Transverse colon (tissue), 3 donors: ENCODE measurements at regions not wholly inside any gene's neighbourhood (a gene's known extent, or its start where the extent isn't known, plus 50 kb on each side); places are given as distances from the start of the nearest gene placed in this dataset.

Experiments
- POLR2A ChIP-seq: fragments of 450-650 bp; IDR thresholded peaks from one replicate; pipeline ENCODE4 v1.6.1; 2016; ENCODE audit warnings: antibody characterized with exemption, mild to moderate bottlenecking, moderate library complexity
- TF ChIP-seq, protein P1 (sequence below), 5 experiments: fragments of 200-600 bp in 3 of 5; fragments of 450-650 bp in 2 of 5; sonication (generic) in 3 of 5; IDR thresholded peaks; 1 replicate in 2 of 5; 2 replicates in 3 of 5; pipeline ENCODE4 v1.5.1; 2016 to 2017; ENCODE audit warnings: antibody characterized with exemption in 5 of 5, inconsistent platforms in 3 of 5, mild to moderate bottlenecking in 2 of 5, moderate library complexity in 1 of 5

DNA sequence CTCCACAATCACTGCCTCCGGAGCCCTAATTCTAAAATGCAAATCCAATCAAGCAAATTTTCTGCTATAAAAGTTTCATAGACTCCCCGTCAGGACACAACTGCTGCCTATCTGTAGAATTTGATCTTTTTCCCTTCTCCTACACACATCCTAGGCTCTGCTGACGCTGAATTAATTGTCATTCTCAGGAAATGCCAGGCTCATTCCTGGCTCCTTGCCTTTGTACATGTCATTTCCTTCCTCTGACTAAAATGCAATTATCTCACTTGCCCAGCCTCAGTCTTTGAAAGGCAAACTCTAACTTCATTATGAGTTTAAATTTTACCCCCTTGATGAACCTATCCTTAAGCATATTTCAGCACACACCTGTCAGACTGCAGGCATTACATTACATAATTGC lies 844.9 kb upstream of the CRIM1 start:
- TF ChIP-seq POLR2A = no peak
- TF ChIP-seq, protein P1, sequence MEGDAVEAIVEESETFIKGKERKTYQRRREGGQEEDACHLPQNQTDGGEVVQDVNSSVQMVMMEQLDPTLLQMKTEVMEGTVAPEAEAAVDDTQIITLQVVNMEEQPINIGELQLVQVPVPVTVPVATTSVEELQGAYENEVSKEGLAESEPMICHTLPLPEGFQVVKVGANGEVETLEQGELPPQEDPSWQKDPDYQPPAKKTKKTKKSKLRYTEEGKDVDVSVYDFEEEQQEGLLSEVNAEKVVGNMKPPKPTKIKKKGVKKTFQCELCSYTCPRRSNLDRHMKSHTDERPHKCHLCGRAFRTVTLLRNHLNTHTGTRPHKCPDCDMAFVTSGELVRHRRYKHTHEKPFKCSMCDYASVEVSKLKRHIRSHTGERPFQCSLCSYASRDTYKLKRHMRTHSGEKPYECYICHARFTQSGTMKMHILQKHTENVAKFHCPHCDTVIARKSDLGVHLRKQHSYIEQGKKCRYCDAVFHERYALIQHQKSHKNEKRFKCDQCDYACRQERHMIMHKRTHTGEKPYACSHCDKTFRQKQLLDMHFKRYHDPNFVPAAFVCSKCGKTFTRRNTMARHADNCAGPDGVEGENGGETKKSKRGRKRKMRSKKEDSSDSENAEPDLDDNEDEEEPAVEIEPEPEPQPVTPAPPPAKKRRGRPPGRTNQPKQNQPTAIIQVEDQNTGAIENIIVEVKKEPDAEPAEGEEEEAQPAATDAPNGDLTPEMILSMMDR (IDR thresholded peaks at IDR 0.05) = no peak
